Endothelial cell of umbilical vein (primary cell): ENCODE measurements at regions not wholly inside any gene's neighbourhood (a gene's known extent, or its start where the extent isn't known, plus 50 kb on each side); places are given as distances from the start of the nearest gene placed in this dataset.

Experiments used
- BruUV-seq: library from RNA; stranded (reverse); fragments of 400-500 nt; replicated peaks from 2 replicates; lab custom pipeline; 2021; lab: Mats Ljungman, UMichigan
- CTCF ChIA-PET: fragments of 300-600, 350-600 bp; sonication (Branson Sonifier 250); formaldehyde crosslinking; loops from one replicate; lab custom pipeline; 2021; ENCODE audit warnings: antibody characterized with exemption, inconsistent platforms; lab: Charles Lee
- POLR2A ChIA-PET: fragments of 300-600, 350-600 bp; sonication (Branson Sonifier 250); formaldehyde crosslinking; loops from one replicate; lab custom pipeline; 2021; ENCODE audit warnings: antibody characterized with exemption, inconsistent platforms; lab: Charles Lee
- DNase-seq: peaks from one replicate; pipeline ENCODE4 v3.0.0-alpha.2; 2011; ENCODE audit warnings: low read depth, low spot score
- FAIRE-seq: peaks from 2 replicates; lab custom pipeline; 2011; peaks lifted over from hg19 to GRCh38; lab: Jason Lieb, UNC
- H2AFZ ChIP-seq: 2 replicates; pipeline ENCODE4 v1.6.0; 2012; ENCODE audit warnings: low read depth, low read length, control low read depth, inconsistent platforms
- H3K27ac ChIP-seq: 2 replicates; pipeline ENCODE4 v1.5.1; 2011; ENCODE audit warnings: low read depth, mild to moderate bottlenecking, control low read depth, low read length, moderate library complexity; ENCODE audit not compliant: insufficient read depth
- H3K27me3 ChIP-seq, 2 experiments: 2 replicates each; pipeline versions ENCODE4 v1.6.0 to v1.6.1; 2011; ENCODE audit warnings: low read length in 2 of 2, mixed read lengths in 1 of 2; ENCODE audit not compliant: control insufficient read depth in 2 of 2, insufficient read depth in 2 of 2
- H3K36me3 ChIP-seq, 2 experiments: 2 replicates in 1 of 2; 3 replicates in 1 of 2; pipeline ENCODE4 v1.5.1; 2011; ENCODE audit warnings: low read length in 2 of 2, mild to moderate bottlenecking in 1 of 2, moderate library complexity in 1 of 2; ENCODE audit not compliant: control insufficient read depth in 2 of 2, insufficient read depth in 2 of 2; ENCODE audit errors: extremely low read depth in 1 of 2
- H3K4me1 ChIP-seq: 3 replicates; pipeline ENCODE4 v1.5.1; 2011; ENCODE audit warnings: mild to moderate bottlenecking, low read length; ENCODE audit not compliant: control insufficient read depth, insufficient read depth; ENCODE audit errors: extremely low read depth
- H3K4me2 ChIP-seq: 2 replicates; pipeline ENCODE4 v1.6.1; 2011; ENCODE audit warnings: low read length, control low read depth, mixed read lengths; ENCODE audit not compliant: insufficient read depth
- H3K4me3 ChIP-seq, 3 experiments: fragments of 200-600 bp in 1 of 3; sonication (generic), shearing (Covaris generic) in 1 of 3; replicated peaks in 1 of 3; 2 replicates each; pipeline ENCODE4 v1.5.1; 2011 to 2016; ENCODE audit warnings: control low read depth in 3 of 3, low read length in 3 of 3, mild to moderate bottlenecking in 2 of 3, inconsistent platforms in 1 of 3, low read depth in 1 of 3, moderate library complexity in 1 of 3; ENCODE audit not compliant: insufficient read depth in 1 of 3
- H3K79me2 ChIP-seq: 2 replicates; pipeline ENCODE4 v1.6.0; 2012; ENCODE audit warnings: low read length, inconsistent platforms; ENCODE audit not compliant: control insufficient read depth, insufficient read depth
- H3K9ac ChIP-seq: replicated peaks from 2 replicates; pipeline ENCODE3; 2011; ENCODE audit warnings: low read length, control low read depth; ENCODE audit not compliant: insufficient read depth; ENCODE audit errors: extremely low read depth
- H3K9me1 ChIP-seq: replicated peaks from 3 replicates; pipeline ENCODE4 v1.6.0; 2011; ENCODE audit warnings: mild to moderate bottlenecking, low read length; ENCODE audit not compliant: control insufficient read depth, insufficient read depth; ENCODE audit errors: extremely low read depth
- H3K9me3 ChIP-seq: replicated peaks from 2 replicates; pipeline ENCODE4 v1.5.1; 2012; ENCODE audit warnings: low read length, inconsistent platforms; ENCODE audit not compliant: control insufficient read depth, insufficient read depth
- H4K20me1 ChIP-seq: replicated peaks from 2 replicates; pipeline ENCODE3; 2011; ENCODE audit warnings: mild to moderate bottlenecking, low read length; ENCODE audit not compliant: control insufficient read depth, insufficient read depth; ENCODE audit errors: extremely low read depth
- CTCF ChIP-seq, 2 donors: IDR thresholded peaks; 1 replicate in 1 of 2; 2 replicates in 1 of 2; pipeline ENCODE4 v1.5.1; 2011; ENCODE audit warnings: low read length in 2 of 2, mild to moderate bottlenecking in 2 of 2, moderate library complexity in 2 of 2, control low read depth in 1 of 2, inconsistent platforms in 1 of 2, low read depth in 1 of 2; ENCODE audit not compliant: insufficient read depth in 1 of 2; ENCODE audit errors: extremely low read depth in 1 of 2
- EZH2 ChIP-seq: IDR thresholded peaks from 2 replicates; pipeline ENCODE4 v1.6.1; 2012; ENCODE audit warnings: borderline replicate concordance, low read depth, mild to moderate bottlenecking, moderate library complexity, low read length, inconsistent platforms; ENCODE audit not compliant: severe bottlenecking
- FOS ChIP-seq: IDR thresholded peaks from 2 replicates; pipeline ENCODE4 v1.6.1; 2011; ENCODE audit warnings: mild to moderate bottlenecking, low read length, moderate library complexity, borderline replicate concordance; ENCODE audit not compliant: insufficient read depth
- GATA2 ChIP-seq: IDR thresholded peaks from 2 replicates; pipeline ENCODE4 v1.7.0; 2011; ENCODE audit warnings: low read depth, mild to moderate bottlenecking, moderate library complexity, mixed read lengths, low read length; ENCODE audit not compliant: insufficient read length, insufficient read depth
- JUN ChIP-seq: IDR thresholded peaks from 2 replicates; pipeline ENCODE4 v1.6.1; 2011; ENCODE audit warnings: borderline replicate concordance, low read depth; ENCODE audit not compliant: insufficient read length, insufficient read depth
- MAX ChIP-seq: IDR thresholded peaks from 2 replicates; pipeline ENCODE4 v1.6.1; 2011; ENCODE audit not compliant: insufficient read depth, insufficient read length
- MYC ChIP-seq: IDR thresholded peaks from one replicate; pipeline ENCODE4 v1.6.1; 2011; ENCODE audit warnings: mild to moderate bottlenecking, low read depth, low read length
- POLR2A ChIP-seq: IDR thresholded peaks from 2 replicates; pipeline ENCODE4 v1.6.1; 2012; ENCODE audit warnings: low read depth, mild to moderate bottlenecking, control low read depth, low read length
- POLR2AphosphoS5 ChIP-seq: IDR thresholded peaks from 2 replicates; pipeline ENCODE4 v1.6.1; 2012; ENCODE audit warnings: low read depth, mild to moderate bottlenecking, control low read depth, low read length, moderate library complexity; ENCODE audit not compliant: insufficient read depth
- dilution Hi-C: fragments of 300-500 bp; cut with MboI; formaldehyde crosslinking; loops from one replicate; pipeline ENCODE4 v1.15.0; 2019; ENCODE audit warnings: low sequenced_read_pairs; ENCODE audit not compliant: extremely low pct_ligation_motif_present
- intact Hi-C: fragments of 100-400 bp; cut with micrococcal nuclease; formaldehyde crosslinking; loops from one replicate; pipeline ENCODE4 v1.10.0; 2022

- no peak overlapping the region for H3K9ac ChIP-seq
- ChIA-PET CTCF (interaction anchor here (1.5 to 2.1 kb wide), 2 partner anchors 19 to 23 kb away, joined by 10 to 13 read pairs; no protein-coding TSS in a partner anchor), POLR2A (no interaction called here)
- peak; percentile 80 for FAIRE-seq
- no peaks in the 10 kb centered on the region for H3K79me2 ChIP-seq
- no peaks in the 10 kb centered on the region for H3K9me3 ChIP-seq
- peaks cover 8% of the 10 kb centered on the region for H3K4me1 ChIP-seq
- BruUV-seq: no TSS peak
- peak overlapping the region; percentile 46 for H3K27ac ChIP-seq
- no peaks in the 10 kb centered on the region for H3K9me1 ChIP-seq
- H3K4me3 ChIP-seq: no peak overlapping the region
- peak overlapping the region; percentile 80 for H2AFZ ChIP-seq
- no peaks in the 10 kb centered on the region for H3K27me3 ChIP-seq
- intact Hi-C loops: loop anchor here (1.0 kb wide), 1 partner anchor 92 kb away; the partner anchor contains the start of gene KBTBD8
- no peak for TF ChIP-seq MYC
- TF ChIP-seq POLR2AphosphoS5: peak; percentile 29
- TF ChIP-seq MAX: no peak
- peak; percentile 79 for TF ChIP-seq GATA2
- no peak for TF ChIP-seq EZH2
- no peak for TF ChIP-seq CTCF (IDR thresholded peaks at IDR 0.05; ENCODE audit: extremely low read depth in 1 of 2, insufficient read depth in 1 of 2, low read depth in 1 of 2, low read length in 2 of 2)
- TF ChIP-seq JUN: peak; percentile 67
- TF ChIP-seq FOS: peak; percentile 94
- no peak for TF ChIP-seq POLR2A
- H4K20me1 ChIP-seq: no peaks in the 10 kb centered on the region
- peak overlapping the region; percentile 4 for H3K4me2 ChIP-seq
- peak; percentile 84 for DNase-seq
- dilution Hi-C loops: no loop called here
- H3K36me3 ChIP-seq: no peaks in the 10 kb centered on the region
Observed at GRCh38 chr3:67090474-67090873, 92.4 kb downstream of the KBTBD8 start.
